ENCODE measurements at regions not wholly inside any gene's neighbourhood (a gene's known extent, or its start where the extent isn't known, plus 50 kb on each side); places are given as distances from the start of the nearest gene placed in this dataset.
"Not testable (repeated sequence)": the region's sequence is repeated elsewhere in the genome, so short reads cannot be mapped to it uniquely, and the experiment has no call there.

- DNase-seq (ENCODE audit: low read depth in 3 of 3) = no peak
These were observed 542.1 kb upstream of the ID2 start for GRCh38 chr2:8139668-8140200.

DNA sequence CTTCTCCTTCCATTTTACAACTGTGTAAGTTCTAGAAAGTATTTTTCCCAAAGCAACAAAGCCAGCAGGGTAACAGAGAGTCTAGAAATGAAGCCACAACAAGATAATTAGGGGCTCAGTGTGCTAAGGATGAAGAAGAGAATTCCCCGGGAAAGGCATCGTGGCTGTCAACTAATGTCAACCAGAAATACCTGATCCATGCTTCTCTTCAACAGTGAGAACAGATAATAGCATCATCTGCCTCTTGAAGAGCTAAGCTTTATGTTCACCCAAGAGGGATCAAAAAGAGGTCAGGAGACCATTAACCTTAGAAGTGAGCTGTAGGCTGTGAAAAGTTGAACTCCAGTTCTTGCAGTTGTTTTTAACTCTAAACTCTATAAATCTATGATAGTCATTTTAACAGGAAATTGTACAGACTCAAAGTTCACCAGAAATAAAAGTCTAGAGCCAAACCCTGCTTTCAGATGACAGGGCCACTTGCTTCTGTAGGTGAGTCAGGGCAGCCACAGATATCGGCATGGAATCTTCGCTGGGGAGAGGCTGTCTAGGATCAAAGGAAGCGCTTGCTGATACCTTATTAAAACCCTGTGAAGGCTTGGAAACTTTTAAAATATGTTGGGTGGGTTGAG is 540.7 kb upstream of the ID2 start:
- DNase-seq (ENCODE audit: low read depth in 3 of 3) = no peak

GRCh38 chr2:8141780-8142179 is 540.1 kb upstream of the ID2 start:
- DNase-seq (ENCODE audit: low read depth in 3 of 3) = no peak

GRCh38 chr2:8142461-8142860 is 539.4 kb upstream of the ID2 start:
- no peak for DNase-seq (ENCODE audit: low read depth in 3 of 3)

DNA sequence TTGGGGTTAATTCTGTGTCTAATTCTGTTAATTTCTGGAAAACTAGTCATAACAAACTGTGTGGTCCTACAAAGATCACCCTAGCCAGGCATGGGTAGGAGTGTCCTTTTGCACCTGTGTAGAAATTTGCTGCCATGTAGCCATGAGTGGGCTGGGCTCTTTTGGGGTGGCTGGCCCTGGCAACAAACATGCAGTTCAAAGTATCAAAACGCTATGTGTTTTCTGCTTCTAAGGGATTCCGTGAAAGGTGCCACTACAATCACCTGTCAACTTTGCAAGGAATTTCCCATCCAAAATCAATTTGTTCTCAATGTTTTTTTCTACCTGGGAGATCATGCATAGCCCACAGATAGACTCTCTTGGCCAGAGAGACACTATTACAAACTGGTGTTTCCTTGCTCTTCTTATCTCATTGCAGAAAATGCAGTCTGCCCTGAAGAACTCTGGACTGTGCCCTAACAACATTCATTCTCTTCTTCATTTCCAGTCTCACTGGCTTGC is 537.7 kb upstream of the ID2 start:
- DNase-seq (ENCODE audit: low read depth in 3 of 3) = no peak

- DNase-seq (ENCODE audit: low read depth in 3 of 3) = no peak
These were observed 537.1 kb upstream of the ID2 start for GRCh38 chr2:8144785-8145184.

DNA sequence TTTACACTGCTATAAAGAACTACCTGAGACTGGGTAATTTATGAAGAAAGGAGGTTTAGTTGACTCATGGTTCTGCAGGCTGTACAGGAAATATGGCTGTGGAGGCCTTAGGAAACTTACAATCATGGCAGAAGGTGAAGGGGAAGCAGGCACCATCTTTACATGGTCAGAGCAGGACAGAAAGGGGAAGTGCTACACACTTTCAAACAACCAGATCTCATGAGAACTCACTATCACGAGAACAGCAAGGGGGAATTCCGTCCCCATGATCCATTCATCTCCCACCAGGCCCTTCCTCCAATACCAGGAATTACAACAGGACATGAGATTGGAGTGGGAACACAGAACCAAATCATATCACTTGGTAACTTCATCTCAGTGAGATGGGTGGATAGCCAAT is 536.5 kb upstream of the ID2 start:
- DNase-seq (ENCODE audit: low read depth in 3 of 3) = not testable (repeated sequence)

DNA sequence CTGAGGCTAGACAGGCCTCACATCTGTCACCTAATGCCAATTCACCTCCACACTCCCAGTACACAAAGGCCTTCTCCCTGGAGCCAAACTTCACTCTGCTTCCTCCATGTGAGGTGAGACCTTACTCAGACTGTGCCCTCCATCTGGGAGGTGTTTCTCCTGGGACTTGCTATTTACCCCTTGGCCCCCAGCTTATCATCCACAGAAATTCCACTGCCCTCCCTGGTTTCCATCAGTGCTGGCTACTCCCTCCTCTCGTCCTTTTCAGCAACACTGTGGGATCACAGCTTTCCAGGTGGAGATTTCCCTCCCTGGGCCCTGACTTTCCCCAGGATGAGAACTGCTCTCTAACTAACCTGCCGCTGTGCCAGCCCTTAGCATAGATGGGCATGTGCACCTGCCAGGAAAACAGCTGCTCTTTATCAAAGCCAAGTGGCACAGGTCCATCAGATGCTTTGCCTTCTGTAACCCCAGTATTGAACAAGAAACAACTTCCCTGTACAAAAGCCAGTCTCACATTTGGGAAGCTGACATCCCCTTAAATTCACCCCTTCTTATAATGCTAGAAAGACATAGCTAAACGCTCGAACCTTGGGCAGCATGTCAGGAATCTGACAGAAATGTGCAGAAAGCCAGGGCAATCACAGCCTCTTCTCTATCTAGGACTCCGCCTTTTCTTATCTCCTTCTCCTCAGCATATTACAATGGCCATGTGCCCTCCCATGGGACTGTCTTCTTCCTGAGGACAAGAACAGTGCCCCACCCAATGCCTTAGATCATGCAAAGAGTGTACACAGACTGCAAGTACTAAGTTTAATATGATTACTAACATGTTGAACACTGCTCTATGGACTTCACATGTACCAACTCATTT is 535.5 kb upstream of the ID2 start:
- DNase-seq (ENCODE audit: low read depth in 3 of 3) = no peak

DNA sequence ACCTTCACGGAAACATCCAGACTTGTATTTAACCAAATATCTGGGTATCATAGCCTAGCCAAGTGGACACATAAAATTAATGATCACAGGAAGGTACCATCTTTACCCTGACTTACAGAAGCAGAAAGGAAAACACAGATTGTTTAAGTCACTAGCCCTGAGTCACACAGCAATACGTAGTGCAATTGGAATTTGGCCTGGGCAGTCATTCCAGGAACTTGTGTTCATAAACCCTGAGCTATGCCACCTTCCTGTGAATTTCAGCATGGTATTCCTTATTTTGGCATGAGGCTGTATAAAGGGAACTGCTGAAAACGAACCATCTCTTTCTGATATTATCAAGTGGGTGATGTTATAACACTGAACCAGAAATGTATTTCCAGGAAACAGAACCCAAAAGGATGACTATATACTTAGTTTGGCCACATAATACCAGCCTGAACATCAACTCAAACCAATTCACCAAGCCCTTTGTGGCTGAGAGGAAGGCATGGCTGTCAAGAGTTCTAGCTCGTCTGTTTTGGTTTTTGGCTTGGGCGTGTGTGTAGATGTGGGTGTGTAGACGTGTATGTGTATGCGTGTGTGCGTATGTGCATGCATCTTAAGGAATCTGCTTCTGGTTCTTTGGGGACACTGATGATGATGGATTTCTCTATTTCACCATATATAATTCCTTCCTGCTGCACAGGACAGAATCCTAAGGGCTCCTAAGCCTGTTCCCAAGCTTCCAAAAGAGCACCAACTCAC is 533.4 kb upstream of the ID2 start:
- no peak for DNase-seq (ENCODE audit: low read depth in 3 of 3)

DNA sequence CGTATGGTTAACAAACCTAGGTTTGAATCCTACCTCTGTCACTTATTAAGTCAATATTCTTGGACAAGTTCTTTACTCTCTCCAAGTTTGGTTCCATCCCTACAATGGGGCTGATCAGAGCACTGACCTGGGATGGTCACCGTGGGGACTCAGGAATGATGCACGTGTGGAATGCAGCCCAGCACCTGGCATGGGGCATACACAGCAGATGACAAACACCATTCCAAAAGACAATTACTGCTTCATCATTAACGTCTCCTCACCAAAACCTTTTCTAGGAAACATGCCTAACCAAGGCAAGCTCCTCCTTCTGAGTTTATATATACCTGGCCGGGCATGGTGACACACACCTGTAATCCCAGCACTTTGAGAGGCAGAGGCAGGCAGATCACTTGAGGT is 532.9 kb upstream of the ID2 start:
- no peak for DNase-seq (ENCODE audit: low read depth in 3 of 3)

- DNase-seq (ENCODE audit: low read depth in 3 of 3) = no peak
These were observed 531.8 kb upstream of the ID2 start for GRCh38 chr2:8149985-8150539.

DNA sequence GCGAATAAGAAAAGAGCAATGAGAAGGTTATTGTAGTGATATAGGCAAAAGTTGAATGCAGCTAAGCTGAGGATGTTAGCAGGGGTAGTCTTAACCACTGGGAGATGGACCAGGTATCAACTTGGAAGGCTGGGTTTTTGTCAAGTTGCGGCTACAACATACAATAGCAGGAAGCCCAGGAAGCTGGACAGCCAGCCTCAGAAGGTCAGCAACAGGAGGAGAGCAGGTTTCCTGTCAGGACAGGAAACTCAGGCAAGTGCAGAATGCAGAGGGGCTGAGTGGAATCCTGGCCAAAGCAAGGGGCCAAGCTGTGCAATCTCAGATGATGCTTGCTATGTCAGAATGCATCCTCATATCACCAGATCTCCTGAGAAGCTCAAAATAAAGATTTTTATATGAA is 530.0 kb upstream of the ID2 start:
- DNase-seq (ENCODE audit: low read depth in 3 of 3) = no peak

GRCh38 chr2:8152392-8153257 is 529.2 kb upstream of the ID2 start:
- DNase-seq (ENCODE audit: low read depth in 3 of 3) = no peak

GRCh38 chr2:8153258-8153718 is 528.6 kb upstream of the ID2 start:
- DNase-seq (ENCODE audit: low read depth in 3 of 3) = no peak

DNA sequence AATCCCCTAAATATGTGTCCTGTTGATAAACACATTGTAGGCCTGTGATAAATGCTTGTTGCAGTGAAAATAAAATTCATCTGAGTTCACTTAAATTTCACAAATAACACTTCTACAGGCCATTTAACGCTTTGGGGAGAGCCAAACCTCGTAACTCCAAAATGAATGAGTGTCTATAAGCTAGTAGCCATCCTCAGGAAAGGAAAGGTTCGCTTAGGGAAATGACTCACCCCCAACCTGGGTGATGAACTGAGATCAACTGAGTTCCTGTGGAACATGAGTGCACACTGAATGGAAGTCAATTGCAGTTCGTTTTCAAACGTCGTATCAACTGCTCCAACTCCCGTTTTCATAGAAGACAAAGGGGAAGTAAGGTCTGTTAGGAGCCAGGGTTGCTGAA is 527.6 kb upstream of the ID2 start:
- DNase-seq (ENCODE audit: low read depth in 3 of 3) = no peak

DNA sequence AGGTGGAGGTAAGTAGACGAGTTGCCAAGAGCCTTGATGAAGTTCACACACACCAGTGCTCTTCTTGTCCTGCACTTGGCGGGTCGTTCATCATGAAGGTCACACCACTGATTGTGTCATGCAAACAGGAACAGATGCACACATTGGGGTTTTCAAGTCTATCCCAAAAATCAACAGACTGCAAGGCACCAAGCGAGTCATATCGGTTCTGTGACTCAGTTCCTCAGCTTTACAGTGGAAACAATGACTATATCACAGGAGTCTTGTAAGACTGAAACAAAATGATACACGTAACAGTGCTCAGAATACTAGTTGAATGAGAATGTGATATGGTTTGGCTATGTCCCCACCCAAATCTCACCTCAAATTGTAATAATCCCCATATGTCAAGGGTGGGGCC is 526.9 kb upstream of the ID2 start:
- no peak for DNase-seq (ENCODE audit: low read depth in 3 of 3)

DNA sequence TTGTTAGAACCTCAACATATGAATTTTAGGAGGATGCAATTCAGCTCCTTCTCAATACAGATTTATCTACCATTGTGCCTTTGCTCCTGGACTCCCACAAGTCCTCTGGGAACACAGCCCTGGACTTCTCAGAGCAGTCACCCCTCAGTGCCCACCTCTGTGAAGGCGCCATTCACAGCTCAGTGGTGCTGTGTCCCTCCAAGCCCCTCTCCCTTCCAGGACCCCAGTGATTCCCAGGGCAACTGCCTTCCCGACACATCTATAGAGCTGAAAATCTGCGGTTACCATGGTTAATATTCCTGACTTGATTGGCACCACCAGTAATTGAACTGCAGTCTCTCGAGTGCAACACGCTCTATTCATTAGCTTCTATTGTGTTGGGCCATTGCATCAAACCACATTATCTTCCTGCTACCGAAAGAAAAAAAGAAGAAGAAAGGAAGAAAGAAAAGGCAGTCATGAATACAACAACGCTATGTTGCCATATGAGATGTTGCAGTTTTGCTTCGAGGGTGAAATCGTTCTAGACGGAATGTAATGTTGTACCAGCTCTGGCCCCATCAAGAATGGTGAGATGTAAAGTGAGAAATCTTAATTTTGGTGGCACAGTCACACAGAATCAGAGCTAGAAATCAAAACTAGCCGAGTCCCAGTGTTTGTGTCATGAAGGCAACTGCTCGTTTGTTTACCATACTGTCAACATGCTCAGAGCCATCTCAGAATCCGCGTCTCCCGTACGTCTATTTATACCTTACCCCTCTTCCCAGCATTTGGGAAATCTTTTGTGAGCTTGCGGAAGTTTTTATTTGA is 524.0 kb upstream of the ID2 start:
- DNase-seq (ENCODE audit: low read depth in 3 of 3) = no peak

GRCh38 chr2:8158711-8159110 is 523.1 kb upstream of the ID2 start:
- DNase-seq (ENCODE audit: low read depth in 3 of 3) = no peak

GRCh38 chr2:8159211-8159965 is 522.5 kb upstream of the ID2 start:
- DNase-seq (ENCODE audit: low read depth in 3 of 3) = no peak
